Spleen (tissue), 11 donors: ENCODE measurements at regions not wholly inside any gene's neighbourhood (a gene's known extent, or its start where the extent isn't known, plus 50 kb on each side); places are given as distances from the start of the nearest gene placed in this dataset.

Experiments used
- DNase-seq: peaks from one replicate; pipeline ENCODE4 v3.0.0-alpha.2; 2020
- H3K27ac ChIP-seq, 8 donors: fragments of 200-600 bp; sonication (generic) in 7 of 8; 1 replicate in 4 of 8; 2 replicates in 4 of 8; pipeline versions ENCODE4 v1.5.0 to v1.8.0; 2016 to 2021; ENCODE audit warnings: inconsistent platforms in 4 of 8, mild to moderate bottlenecking in 4 of 8, moderate library complexity in 1 of 8
- H3K27me3 ChIP-seq, 7 donors: fragments of 200-600 bp; sonication (generic) in 6 of 7; replicated peaks in 1 of 7; 1 replicate in 4 of 7; 2 replicates in 3 of 7; pipeline versions ENCODE4 v1.5.0 to v1.8.0; 2016 to 2021; ENCODE audit warnings: inconsistent platforms in 3 of 7, mild to moderate bottlenecking in 1 of 7
- H3K36me3 ChIP-seq, 6 donors: fragments of 200-600 bp; sonication (generic) in 5 of 6; 1 replicate in 4 of 6; 2 replicates in 2 of 6; pipeline versions ENCODE4 v1.5.0 to v1.8.0; 2016 to 2021; ENCODE audit warnings: inconsistent platforms in 2 of 6
- H3K4me1 ChIP-seq, 6 donors: fragments of 200-600 bp; sonication (generic) in 5 of 6; 1 replicate in 3 of 6; 2 replicates in 3 of 6; pipeline versions ENCODE4 v1.5.0 to v1.8.0; 2016 to 2021; ENCODE audit warnings: inconsistent platforms in 3 of 6
- H3K4me3 ChIP-seq, 8 donors: fragments of 200-600 bp; sonication (generic) in 7 of 8; 1 replicate in 4 of 8; 2 replicates in 4 of 8; pipeline versions ENCODE4 v1.5.0 to v1.8.0; 2016 to 2021; ENCODE audit warnings: inconsistent platforms in 4 of 8, mild to moderate bottlenecking in 4 of 8, moderate library complexity in 2 of 8
- H3K9me3 ChIP-seq, 8 donors: fragments of 200-600 bp; sonication (generic) in 7 of 8; 1 replicate in 4 of 8; 2 replicates in 4 of 8; pipeline versions ENCODE4 v1.5.0 to v1.8.0; 2016 to 2021; ENCODE audit warnings: inconsistent platforms in 4 of 8
- POLR2A ChIP-seq, 3 donors: fragments of 450-650 bp; IDR thresholded peaks; one replicate each; pipeline ENCODE4 v1.5.1; 2017; ENCODE audit warnings: antibody characterized with exemption in 3 of 3, mild to moderate bottlenecking in 1 of 3
- POLR2AphosphoS5 ChIP-seq, 3 donors: sonication (generic); formaldehyde crosslinking; IDR thresholded peaks; one replicate each; pipeline ENCODE4 v1.5.1; 2017; ENCODE audit warnings: antibody characterized with exemption in 3 of 3
- WGBS, 5 donors: extraction: QIAGEN DNeasy Blood & Tissue Kit in 3 of 5; methylation state at CpG; one replicate each; pipeline versions ENCODE4 v1.1.5 to v1.1.7; 2013 to 2018; 5-methylcytosine and 5-hydroxymethylcytosine counted together
- intact Hi-C: fragments of 100-400 bp; cut with DNase I; formaldehyde crosslinking; loops from one replicate; pipeline ENCODE4 v1.15.0; 2023; ENCODE audit warnings: low total_unique reads
- TF ChIP-seq, protein P1 (sequence below), 11 experiments: fragments of 200-600 bp in 7 of 11; fragments of 450-650 bp in 4 of 11; sonication (generic) in 4 of 11; IDR thresholded peaks in 8 of 11; conservative IDR thresholded peaks in 3 of 11; 1 replicate in 7 of 11; 2 replicates in 4 of 11; pipeline versions ENCODE4 v1.4.0 to v1.8.0; 2016 to 2021; ENCODE audit warnings: antibody characterized with exemption in 11 of 11, inconsistent platforms in 4 of 11, mild to moderate bottlenecking in 1 of 11
- donor health status: healthy with polysubstance abuse.
- donor health status: DM: no; HTN: no; CAD: no; lungs with moderate emphysema.
- donor health status: DM: no; HTN: no; CAD: no.
- donor health status: Bipolar disorder and iron deficiency.
- donor health status: healthy.
- donor health status: DM: no; HTN: no; CAD: no.
- donor health status: DM: yes; HTN: yes; CAD: no.

DNA sequence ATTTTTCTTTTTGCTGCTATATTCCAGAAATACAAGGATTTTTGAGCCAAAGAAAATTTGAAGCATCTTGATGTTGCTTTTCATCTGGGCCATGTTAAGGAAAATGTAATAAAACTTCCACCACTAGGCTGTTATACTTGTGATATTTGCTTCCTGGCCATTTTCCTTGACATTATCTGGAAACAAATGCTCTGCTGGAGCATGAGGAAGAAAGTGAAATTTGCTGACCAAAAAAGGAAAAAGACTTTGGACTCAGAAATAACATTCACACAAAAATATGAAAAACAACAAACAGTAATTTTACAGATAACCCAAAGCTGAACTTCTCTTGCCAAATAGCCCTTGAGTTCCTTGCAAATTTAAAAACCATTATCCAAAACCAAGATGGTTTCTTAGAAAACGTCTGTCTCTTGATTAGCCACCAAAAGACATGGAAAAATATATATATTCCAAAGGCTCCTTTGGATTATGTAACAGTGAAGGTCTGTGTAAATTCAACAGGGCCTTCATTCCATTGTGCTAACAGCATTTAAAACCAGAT is 344.5 kb downstream of the LMX1A start:
- no peak for TF ChIP-seq POLR2A (IDR thresholded peaks at IDR 0.05)
- TF ChIP-seq, protein P1, sequence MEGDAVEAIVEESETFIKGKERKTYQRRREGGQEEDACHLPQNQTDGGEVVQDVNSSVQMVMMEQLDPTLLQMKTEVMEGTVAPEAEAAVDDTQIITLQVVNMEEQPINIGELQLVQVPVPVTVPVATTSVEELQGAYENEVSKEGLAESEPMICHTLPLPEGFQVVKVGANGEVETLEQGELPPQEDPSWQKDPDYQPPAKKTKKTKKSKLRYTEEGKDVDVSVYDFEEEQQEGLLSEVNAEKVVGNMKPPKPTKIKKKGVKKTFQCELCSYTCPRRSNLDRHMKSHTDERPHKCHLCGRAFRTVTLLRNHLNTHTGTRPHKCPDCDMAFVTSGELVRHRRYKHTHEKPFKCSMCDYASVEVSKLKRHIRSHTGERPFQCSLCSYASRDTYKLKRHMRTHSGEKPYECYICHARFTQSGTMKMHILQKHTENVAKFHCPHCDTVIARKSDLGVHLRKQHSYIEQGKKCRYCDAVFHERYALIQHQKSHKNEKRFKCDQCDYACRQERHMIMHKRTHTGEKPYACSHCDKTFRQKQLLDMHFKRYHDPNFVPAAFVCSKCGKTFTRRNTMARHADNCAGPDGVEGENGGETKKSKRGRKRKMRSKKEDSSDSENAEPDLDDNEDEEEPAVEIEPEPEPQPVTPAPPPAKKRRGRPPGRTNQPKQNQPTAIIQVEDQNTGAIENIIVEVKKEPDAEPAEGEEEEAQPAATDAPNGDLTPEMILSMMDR (IDR thresholded peaks at IDR 0.05 in 8 of 11, conservative IDR thresholded peaks at IDR 0.05 in 3 of 11) = no peak
- no peak for TF ChIP-seq POLR2AphosphoS5 (IDR thresholded peaks at IDR 0.05)
- intact Hi-C loops = no loop called here
- H3K4me3 ChIP-seq = no peak overlapping the region
- H3K9me3 ChIP-seq = peaks cover 0 to 8% (median 4%) of the 10 kb centered on the region in 8 donors
- 24 to 42% (median 34%) methylated on average over 1 of the region's 1 CpG for WGBS, 5 donors
- H3K4me1 ChIP-seq = no peaks in the 10 kb centered on the region
- H3K27me3 ChIP-seq = no peaks in the 10 kb centered on the region
- no peaks in the 10 kb centered on the region for H3K36me3 ChIP-seq
- no peak for DNase-seq
- no peak overlapping the region for H3K27ac ChIP-seq

DNA sequence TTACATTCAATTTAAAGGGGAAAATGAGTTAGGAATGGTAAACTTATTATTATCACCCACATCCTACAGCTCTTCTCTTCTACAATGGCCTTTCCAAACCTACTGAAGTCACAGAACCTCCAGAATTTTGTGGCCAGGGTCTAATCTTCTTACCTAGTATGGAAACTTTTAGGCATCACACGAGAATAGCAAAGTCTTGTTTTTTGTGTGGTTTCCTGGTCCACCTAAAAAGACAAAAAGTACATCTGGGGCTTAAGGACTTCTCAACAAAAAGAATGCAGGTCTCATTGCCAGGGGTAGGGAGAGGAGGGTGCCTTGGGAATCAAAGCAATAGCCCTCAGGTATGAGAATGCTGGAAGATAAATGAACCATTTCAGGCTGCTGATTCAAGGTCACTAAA is 345.3 kb downstream of the LMX1A start:
- DNase-seq = no peak
- intact Hi-C loops = no loop called here
- TF ChIP-seq POLR2A (IDR thresholded peaks at IDR 0.05) (no peak), POLR2AphosphoS5 (IDR thresholded peaks at IDR 0.05) (no peak)
- TF ChIP-seq, protein P1 (IDR thresholded peaks at IDR 0.05 in 8 of 11, conservative IDR thresholded peaks at IDR 0.05 in 3 of 11) = no peak
- no peaks in the 10 kb centered on the region for H3K9me3 ChIP-seq
- H3K36me3 ChIP-seq = no peaks in the 10 kb centered on the region
- no peak overlapping the region for H3K4me3 ChIP-seq
- H3K27ac ChIP-seq = no peak overlapping the region
- no peaks in the 10 kb centered on the region for H3K27me3 ChIP-seq
- H3K4me1 ChIP-seq = no peaks in the 10 kb centered on the region
- WGBS, 5 donors = 68 to 89% (median 76%) methylated on average over 1 of the region's 1 CpG

DNA sequence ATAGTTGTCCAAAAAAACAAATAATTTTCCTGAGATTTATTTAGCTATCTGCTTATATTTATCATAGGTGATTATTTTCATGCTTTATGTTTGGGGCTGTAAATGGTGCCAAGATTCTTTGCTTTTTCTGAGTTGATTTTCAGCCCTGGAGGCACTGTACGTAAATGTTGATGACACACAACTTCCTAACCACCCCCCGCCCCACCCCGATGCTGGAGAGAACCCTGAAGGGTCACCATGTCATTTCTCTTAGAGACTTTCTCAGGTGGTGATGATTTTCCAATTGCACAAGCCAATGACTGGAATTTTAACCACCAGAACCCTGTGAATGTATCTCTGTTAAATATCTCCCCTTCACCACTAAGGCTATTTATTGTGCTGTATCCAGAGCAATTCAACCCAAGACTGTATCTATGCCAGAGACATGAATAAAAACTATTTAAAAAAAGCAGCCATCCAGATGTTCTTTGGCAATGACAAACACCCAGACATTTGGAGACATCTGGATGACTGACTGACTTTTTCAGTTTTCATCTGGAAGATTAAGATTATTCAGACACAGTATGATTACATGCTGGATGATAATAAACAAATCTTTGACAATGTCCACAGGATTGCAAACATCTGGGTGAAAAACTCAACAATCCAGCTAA is 346.0 kb downstream of the LMX1A start:
- DNase-seq = no peak
- WGBS, 5 donors = 48 to 75% (median 59%) methylated on average over 3 of the region's 3 CpGs
- Histone ChIP-seq H3K9me3 (no peaks in the 10 kb centered on the region), H3K4me3 (no peak overlapping the region), H3K27me3 (no peaks in the 10 kb centered on the region), H3K27ac (no peak overlapping the region), H3K4me1 (no peaks in the 10 kb centered on the region), H3K36me3 (no peaks in the 10 kb centered on the region)
- TF ChIP-seq POLR2AphosphoS5 (IDR thresholded peaks at IDR 0.05) (no peak), POLR2A (IDR thresholded peaks at IDR 0.05) (no peak)
- TF ChIP-seq, protein P1 (IDR thresholded peaks at IDR 0.05 in 8 of 11, conservative IDR thresholded peaks at IDR 0.05 in 3 of 11) = no peak
- intact Hi-C loops = no loop called here

DNA sequence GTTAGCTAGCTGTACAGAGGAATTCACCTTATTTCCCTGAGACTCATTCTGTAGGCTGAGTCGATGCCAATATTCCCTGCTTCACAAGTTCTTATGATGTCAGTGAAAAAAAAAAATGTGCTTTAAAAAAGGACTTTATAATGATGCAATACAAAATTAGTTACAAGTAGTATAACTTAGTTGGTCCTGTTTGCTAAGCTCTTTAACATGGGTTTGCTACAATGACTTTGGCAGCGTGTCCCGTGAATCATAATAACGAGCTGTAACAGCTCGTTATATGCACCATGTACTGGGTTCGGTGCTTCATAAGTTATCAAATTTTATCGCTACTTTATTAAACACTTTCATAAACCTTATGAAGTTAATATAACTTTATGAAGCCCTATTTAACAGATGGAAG is 349.7 kb downstream of the LMX1A start:
- Histone ChIP-seq H3K4me1 (no peaks in the 10 kb centered on the region), H3K27ac (no peak overlapping the region), H3K36me3 (no peaks in the 10 kb centered on the region), H3K4me3 (no peak overlapping the region), H3K9me3 (peaks cover 0 to 12% (median 0%) of the 10 kb centered on the region in 8 donors), H3K27me3 (no peaks in the 10 kb centered on the region)
- 92 to 97% (median 93%) methylated on average over 7 of the region's 7 CpGs for WGBS, 5 donors
- no peak for DNase-seq
- intact Hi-C loops = no loop called here
- no peak for TF ChIP-seq POLR2AphosphoS5 (IDR thresholded peaks at IDR 0.05)
- no peak for TF ChIP-seq POLR2A (IDR thresholded peaks at IDR 0.05)
- TF ChIP-seq, protein P1 (IDR thresholded peaks at IDR 0.05 in 8 of 11, conservative IDR thresholded peaks at IDR 0.05 in 3 of 11) = no peak
